Ishikawa (cell line): ENCODE measurements at regions not wholly inside any gene's neighbourhood (a gene's known extent, or its start where the extent isn't known, plus 50 kb on each side); places are given as distances from the start of the nearest gene placed in this dataset.

Experiments used
- EGR1 ChIP-seq: IDR thresholded peaks from 2 replicates; pipeline ENCODE4 v1.6.1; 2012
- EP300 ChIP-seq: IDR thresholded peaks from 2 replicates; pipeline ENCODE4 v1.6.1; 2012; ENCODE audit warnings: borderline replicate concordance
- NFIC ChIP-seq: IDR thresholded peaks from 2 replicates; pipeline ENCODE4 v1.6.1; 2012
- TAF1 ChIP-seq: IDR thresholded peaks from 2 replicates; pipeline ENCODE4 v1.6.1; 2012; ENCODE audit warnings: low read depth, mild to moderate bottlenecking
- TCF12 ChIP-seq: IDR thresholded peaks from 2 replicates; pipeline ENCODE4 v1.6.1; 2012; ENCODE audit warnings: low read depth
- YY1 ChIP-seq: IDR thresholded peaks from 2 replicates; pipeline ENCODE4 v1.6.1; 2012; ENCODE audit warnings: low read depth

DNA sequence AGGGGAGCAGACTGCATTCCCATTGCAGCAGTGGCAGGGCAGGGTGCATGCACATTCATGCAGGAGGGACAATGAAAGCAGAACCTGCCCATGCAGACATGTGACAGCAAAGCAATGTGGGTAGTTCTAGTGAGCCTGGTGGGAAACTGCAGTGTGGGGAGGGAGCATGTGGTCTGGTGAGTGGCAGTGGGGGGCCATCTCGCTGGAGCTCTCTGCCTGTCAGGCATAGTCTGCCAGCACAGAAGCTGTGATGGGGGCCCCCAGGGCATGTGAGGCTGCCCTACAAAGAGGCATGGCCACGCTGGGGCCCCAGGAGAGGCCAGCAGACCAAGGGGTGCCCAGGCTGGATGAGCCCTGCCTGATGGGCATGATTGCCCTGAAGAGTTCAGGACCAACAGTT, 579.7 kb downstream of the PTPRC start:
- TF ChIP-seq EP300 (no peak), TCF12 (no peak), TAF1 (no peak), EGR1 (no peak), YY1 (no peak), NFIC (no peak)
